ENCODE measurements at regions not wholly inside any gene's neighbourhood (a gene's known extent, or its start where the extent isn't known, plus 50 kb on each side); places are given as distances from the start of the nearest gene placed in this dataset.

GRCh38 chr2:71936076-71937030 is 211.3 kb downstream of the CYP26B1 start:
- DNase-seq (ENCODE audit: low spot score): no peak

GRCh38 chr2:71935262-71935848 is 212.3 kb downstream of the CYP26B1 start:
- DNase-seq (ENCODE audit: low spot score): no peak

DNA sequence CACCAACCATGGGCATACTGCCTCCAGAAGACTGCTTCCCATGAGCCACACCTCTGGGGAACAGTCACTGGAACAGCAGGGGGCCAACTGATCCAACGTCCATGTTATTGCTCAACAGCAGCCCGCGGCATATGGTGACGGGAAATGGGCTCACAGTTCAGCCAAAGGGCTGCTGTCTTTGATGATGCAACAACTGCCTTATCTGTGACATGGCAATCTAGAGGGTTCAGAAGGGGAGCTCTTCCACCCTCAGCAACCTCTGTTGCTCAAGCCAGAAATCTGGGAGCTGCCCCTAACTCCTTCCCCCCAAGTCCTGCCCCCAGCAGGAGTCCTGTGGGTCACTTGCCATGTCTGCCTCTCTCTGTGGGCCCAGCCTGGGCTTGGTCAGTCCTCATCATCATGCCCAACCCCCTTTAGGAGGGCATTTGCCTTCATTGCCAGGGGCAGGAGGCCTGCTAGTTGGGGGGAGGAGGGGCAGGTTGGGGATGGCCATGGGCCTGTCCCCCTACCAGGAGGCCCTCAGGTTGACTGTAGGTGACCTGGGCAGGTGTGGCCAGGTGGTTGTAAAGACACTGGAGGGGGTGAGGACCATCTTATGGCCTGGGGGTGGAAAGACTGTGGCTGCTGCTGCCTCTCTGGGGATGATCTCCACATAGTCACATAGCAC is 212.9 kb downstream of the CYP26B1 start:
- DNase-seq (ENCODE audit: low spot score): peak; percentile 19

DNA sequence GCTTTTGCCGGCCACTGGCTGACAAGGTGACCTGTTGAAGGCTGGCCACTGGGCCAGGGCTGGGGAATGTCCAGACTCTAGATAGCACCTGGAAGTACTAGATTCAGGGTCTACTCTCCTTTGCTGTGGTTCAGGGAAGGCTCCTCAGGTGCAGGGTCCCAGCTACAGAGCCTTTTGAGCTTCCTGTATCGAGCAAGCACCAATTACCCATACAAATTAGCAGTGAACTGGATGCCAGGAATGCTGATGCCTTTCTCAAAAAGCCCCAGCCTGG is 213.4 kb downstream of the CYP26B1 start:
- no peak for DNase-seq (ENCODE audit: low spot score)

GRCh38 chr2:71933467-71934319 is 214.0 kb downstream of the CYP26B1 start:
- no peak for DNase-seq (ENCODE audit: low spot score)

- no peak for DNase-seq (ENCODE audit: low spot score)
These were observed 214.7 kb downstream of the CYP26B1 start for GRCh38 chr2:71932780-71933466.

DNA sequence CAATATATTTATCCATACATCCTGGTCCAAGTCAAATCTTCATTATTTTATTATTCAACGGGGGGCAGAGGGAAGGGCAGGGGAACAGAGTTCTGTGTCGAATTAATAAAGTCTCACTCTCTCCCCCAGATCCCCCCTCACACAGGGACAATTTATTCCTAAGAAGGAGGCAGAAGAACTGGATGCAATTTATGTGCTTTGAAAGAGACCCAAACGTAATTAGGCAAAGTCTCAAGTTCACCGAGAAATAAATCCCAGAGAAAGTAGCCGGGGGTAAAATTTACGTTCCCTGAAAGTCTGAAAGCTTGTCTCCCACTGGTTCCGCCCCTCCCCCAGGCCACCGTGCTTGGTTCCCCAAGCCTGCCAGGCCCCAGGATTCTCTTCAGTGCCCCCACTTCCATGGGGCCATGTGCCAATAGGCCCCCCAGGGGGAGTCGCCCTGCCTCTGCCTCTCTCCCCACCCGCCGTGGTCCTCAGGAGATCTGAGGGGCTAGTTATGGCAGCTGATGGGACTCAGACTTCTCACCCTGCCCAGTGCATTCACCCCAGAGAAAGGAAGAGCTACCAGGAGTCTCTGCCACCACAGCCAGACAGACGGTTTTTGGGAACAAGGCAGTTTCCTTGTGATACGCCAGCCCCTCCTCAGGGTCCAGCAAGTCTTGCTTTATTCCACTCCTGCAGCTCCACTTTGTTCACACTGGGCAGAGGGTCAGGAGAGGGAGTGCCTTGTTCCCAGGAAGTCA is 215.5 kb downstream of the CYP26B1 start:
- DNase-seq (ENCODE audit: low spot score): no peak

DNA sequence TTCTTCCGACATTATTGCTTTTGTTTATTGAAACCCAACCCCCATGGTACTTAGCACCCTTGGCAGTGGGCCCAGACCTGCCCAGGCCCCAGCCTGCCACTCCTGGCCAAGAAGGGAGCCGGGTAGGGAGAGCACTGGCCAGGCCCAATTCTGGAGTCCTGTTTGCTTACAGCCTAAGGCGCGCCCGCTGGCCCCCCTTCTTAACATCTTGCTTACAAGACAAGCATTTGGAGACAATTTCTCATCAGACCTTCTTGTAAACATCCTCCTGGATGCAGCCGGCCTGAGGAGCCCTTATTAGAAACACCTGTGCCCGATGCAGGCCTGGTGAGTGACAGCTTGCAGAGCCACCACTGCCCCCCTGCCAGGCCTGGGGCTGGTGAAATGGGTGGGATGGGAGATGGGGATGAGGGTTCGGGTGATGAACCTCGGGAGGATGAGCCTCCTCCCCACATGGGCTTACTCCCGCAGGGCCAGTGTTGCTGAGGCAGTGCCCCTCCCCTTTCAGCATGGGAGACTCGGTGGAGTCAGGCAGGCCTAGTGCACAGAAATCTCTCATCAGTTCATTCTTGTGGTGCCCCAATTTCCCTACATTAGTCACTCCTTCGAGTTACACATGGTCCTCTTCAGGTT is 217.5 kb downstream of the CYP26B1 start:
- DNase-seq (ENCODE audit: low spot score): no peak

- DNase-seq (ENCODE audit: low spot score): no peak
These were observed 218.2 kb downstream of the CYP26B1 start for GRCh38 chr2:71929482-71929772.

GRCh38 chr2:71928734-71929481 is 218.8 kb downstream of the CYP26B1 start:
- no peak for DNase-seq (ENCODE audit: low spot score)

GRCh38 chr2:71927757-71928715 is 219.6 kb downstream of the CYP26B1 start:
- no peak for DNase-seq (ENCODE audit: low spot score)

GRCh38 chr2:71926876-71927756 is 220.5 kb downstream of the CYP26B1 start:
- DNase-seq (ENCODE audit: low spot score): no peak

GRCh38 chr2:71926089-71926447 is 221.6 kb downstream of the CYP26B1 start:
- DNase-seq (ENCODE audit: low spot score): no peak

DNA sequence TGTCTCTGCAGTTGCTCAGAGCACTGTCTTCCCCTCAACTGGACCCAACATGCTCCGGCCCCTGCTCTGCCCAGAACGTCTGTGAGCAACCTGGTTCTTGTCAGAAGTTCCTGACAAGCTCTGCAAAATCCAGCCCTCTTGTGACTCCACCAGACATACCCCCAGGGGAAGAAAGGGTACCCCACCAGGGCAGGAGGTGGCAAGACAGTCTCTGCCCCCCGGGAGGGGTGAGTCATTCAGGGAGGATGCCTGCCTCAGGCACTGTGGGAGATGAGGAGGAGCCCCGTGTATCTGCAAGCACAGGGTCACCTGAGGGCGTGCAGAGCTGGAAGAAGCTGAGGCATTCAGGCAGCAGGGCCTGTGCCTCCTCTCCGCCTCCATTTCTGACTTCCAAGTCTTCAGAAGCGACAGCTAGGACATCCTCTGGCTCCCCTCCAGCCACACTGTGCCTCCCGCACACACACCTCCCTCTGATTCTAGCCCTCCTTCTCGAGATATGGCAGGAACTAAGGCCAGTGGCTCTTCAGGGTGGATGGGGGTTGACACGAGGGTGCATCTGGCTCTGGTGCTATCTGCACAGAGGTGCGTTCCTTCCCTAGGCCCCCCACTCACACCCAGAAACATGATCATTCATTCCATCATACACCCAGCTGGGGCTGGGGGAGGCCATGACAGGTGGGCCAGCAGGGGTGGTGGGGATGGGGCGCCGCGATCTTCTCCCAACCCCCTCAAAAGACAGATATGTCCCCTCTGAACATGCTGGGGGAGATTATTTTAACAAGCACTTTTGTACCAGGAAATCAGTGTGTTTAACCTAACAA is 222.2 kb downstream of the CYP26B1 start:
- DNase-seq (ENCODE audit: low spot score): no peak

GRCh38 chr2:71923887-71924533 is 223.7 kb downstream of the CYP26B1 start:
- DNase-seq (ENCODE audit: low spot score): peak; percentile 65

GRCh38 chr2:71923143-71923525 is 224.5 kb downstream of the CYP26B1 start:
- DNase-seq (ENCODE audit: low spot score): no peak
